MM.1S (cell line): ENCODE measurements at regions not wholly inside any gene's neighbourhood (a gene's known extent, or its start where the extent isn't known, plus 50 kb on each side); places are given as distances from the start of the nearest gene placed in this dataset.

Experiments
- CTCF ChIP-seq: fragments of 300-600 bp; sonication (generic); IDR thresholded peaks from 2 replicates; pipeline ENCODE4 v1.5.1; 2016; ENCODE audit warnings: antibody characterized with exemption, low read length, mixed read lengths
- EZH2 ChIP-seq: fragments of 300-600 bp; sonication (generic); optimal IDR thresholded peaks from 2 replicates; pipeline ENCODE3; 2017; ENCODE audit warnings: low read depth, mild to moderate bottlenecking, antibody characterized with exemption, low read length, mixed read lengths
- EZH2phosphoT487 ChIP-seq: fragments of 300-600 bp; sonication (generic); IDR thresholded peaks from 2 replicates; pipeline ENCODE4 v1.6.1; 2018; ENCODE audit warnings: antibody characterized with exemption, low read length

GRCh38 chr5:113776832-113777525 lies 263.5 kb downstream of the YTHDC2 start:
- TF ChIP-seq CTCF (no peak), EZH2 (no peak), EZH2phosphoT487 (no peak)
